ENCODE measurements at regions not wholly inside any gene's neighbourhood (a gene's known extent, or its start where the extent isn't known, plus 50 kb on each side); places are given as distances from the start of the nearest gene placed in this dataset.
"Not testable (repeated sequence)": the region's sequence is repeated elsewhere in the genome, so short reads cannot be mapped to it uniquely, and the experiment has no call there.

DNA sequence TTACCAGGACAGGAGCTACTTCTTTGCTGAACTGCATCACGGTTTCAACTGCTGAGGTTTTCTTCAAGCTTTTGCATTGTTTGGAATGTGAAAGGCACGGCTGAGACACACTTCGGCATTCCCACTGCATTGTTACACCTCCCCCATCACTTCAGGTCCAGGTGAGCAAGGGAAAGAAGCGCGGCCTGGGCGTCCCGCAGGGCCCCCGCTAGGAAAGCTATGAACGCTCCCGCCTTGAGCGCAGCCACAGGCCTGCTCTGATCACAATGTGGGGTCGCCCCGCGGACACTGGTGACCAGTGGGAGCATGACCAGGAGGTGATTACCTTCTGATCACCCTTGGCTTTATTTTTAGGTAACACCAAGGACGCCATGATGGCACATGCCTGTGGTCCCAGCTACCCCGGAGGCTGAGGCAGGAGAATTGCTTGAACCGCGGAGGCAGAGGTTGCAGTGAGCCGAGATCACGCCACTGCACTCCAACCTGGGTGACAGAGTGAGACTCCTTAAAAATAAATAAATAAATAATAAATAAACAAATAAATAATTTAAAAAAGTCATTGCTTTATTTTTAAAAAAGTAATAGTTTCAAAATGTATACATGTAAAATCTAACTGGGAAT lies 82.2 kb upstream of the ANTXRL start:
- not testable (repeated sequence) for DNase-seq

DNA sequence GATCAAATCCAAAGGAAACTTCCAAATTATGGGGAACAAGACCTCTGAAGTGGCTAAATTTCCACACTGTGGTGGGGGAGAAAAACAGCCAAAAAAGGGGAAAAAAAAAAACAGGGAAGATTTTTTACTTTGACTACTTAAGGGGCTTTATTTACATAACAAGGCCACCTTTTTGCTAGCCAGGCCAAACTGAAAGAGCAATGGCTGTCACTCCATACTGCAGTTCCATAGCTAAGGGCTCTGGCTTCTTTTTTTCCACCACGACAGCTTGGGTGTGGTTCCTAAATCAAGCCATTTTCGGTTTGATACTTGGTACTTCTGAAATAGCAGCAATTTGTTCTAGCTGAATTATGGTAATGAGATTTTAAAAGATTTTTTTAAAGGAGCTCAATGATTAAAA lies 76.4 kb upstream of the ANTXRL start:
- DNase-seq: not testable (repeated sequence)

DNA sequence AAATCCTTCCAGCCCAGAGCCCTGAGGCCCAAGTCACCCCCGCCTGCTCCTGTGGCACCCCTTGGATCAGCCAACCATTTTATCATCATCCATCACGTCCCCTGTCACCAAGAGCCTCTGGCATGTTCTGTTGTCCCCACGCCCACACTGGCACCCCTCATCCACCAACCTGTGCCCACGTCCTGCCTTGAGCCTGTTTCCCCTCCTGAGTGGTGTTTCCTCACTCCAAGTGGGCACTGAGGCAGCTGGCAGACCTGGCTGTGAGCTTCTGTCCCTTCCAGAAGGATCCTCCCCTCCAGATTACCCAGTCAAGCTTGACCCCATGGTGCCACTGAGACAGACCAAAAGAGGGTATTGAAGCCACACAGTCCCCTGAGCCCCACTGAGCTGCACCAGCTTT lies 71.4 kb upstream of the ANTXRL start:
- no peak for DNase-seq

DNA sequence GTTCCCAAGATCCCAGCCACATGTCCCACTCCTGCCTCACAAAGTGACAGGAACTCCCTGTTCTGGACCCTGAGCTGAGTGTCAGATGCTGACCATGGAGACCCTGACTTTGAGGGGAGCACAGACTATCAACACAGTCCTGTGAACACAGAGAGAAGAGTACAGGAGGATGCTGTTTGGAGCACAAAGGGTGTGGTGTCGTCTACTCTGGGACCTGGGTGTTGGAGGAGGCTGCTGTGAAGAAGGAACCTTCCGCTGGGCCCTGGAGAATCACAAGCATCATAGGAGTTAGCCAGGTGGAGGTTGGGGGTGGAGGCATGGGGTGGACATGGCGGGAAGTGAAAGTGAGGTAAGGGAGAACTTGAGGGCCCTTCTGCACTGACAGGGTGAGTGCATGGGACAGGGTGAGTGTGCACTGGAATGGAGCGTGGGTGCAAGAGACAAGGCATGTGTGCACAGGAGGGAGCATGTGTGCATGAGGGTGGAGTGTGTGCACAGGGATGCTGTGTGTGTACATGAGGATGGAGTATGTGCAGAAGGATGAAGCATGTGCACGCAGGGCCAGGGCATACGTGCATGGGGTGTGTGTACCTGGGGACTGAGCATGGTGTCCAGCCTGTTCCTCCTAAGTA lies 70.7 kb upstream of the ANTXRL start:
- no peak for DNase-seq

DNA sequence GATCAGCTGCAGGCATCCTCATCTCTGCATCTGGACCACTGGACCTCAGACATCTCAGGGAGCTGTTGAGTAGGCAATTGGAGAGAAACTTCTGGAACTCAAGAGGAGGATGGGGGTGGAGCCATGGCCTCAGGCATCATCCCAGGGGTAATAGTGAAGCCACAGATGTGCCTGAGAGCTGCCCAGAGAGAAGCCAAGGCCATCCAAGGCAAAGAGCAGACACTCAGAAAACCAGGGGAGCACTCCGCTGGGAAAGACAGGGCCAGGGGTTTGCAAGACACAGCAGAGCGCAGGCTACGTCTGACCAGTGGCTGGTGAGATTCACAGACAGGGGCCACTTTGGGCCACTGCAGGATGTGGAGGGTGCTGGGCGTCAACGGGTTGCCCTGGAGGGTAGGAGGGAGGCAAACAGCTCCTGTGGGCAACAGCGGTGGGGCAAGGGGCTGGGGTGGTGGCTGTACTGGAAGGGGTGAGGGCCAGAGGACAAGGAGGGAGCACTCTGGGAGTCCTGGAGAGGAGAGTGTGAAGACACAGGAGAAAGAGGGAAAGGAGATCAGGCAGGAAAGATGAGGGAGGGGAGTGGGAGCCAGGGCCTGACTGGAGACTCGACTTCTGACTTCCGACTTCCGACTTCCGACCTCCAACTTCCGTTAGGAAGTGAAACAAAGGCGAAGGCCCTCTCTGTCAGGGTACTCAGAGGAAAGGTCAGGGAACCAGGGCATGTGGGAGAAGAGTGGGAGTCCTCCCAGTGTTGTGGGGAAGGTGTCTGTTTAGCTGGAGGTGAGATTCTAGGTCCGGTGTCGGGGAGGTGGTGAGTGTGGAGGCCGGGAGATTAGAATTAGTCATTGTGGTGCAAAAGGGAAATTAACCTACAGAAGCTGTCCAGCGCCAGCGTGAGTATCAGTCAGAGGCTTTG lies 69.7 kb upstream of the ANTXRL start:
- no peak for DNase-seq

DNA sequence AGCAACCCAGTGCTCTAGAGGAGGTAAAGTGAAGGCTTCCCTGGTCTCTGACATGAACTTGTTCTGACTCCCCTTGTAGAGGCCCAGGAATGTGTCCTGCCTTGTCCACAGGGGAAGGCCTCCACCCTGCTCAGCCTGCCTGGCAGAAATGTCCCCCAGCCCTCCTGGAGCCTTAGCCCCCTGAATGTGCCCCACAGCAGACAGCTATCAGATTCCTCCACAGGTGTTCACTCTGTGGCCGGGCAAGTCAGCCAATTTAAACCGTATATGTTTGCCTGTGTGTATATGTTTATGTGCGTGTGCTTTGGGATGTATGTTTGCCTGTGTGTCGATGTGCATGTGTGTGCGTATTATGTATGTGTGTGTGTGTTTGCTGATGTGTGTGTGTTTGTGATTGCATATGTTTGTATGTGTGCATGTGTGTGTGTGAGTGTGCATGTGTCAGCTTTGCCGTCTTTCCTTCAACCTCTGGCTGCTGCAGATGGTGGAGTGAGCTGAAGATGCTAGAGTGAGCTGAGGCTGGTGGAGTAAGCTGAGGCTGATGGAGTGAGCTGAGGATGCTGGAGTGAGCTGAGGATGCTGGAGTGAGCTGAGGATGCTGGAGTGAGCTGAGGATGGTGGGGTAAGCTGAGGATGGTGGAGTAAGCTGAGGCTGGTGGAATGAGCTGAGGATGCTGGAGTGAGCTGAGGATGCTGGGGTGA lies 68.9 kb upstream of the ANTXRL start:
- no peak for DNase-seq

DNA sequence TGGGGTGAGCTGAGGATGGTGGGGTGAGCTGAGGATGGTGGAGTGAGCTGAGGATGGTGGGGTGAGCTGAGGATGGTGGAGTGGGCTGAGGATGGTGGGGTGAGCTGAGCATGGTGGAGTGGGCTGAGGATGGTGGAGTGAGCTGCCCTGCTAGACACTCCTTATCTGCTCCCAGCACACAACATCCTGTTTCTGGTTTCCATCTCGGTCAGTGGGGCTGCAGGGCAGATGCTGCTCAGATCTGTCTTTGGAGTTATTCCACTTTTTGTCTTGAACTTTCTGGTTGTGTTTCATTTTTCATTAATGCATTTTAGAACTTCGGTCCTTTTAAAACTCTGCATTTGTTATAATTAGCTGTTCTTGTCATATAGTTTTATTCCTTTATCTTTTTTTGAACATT lies 67.9 kb upstream of the ANTXRL start:
- DNase-seq: no peak

DNA sequence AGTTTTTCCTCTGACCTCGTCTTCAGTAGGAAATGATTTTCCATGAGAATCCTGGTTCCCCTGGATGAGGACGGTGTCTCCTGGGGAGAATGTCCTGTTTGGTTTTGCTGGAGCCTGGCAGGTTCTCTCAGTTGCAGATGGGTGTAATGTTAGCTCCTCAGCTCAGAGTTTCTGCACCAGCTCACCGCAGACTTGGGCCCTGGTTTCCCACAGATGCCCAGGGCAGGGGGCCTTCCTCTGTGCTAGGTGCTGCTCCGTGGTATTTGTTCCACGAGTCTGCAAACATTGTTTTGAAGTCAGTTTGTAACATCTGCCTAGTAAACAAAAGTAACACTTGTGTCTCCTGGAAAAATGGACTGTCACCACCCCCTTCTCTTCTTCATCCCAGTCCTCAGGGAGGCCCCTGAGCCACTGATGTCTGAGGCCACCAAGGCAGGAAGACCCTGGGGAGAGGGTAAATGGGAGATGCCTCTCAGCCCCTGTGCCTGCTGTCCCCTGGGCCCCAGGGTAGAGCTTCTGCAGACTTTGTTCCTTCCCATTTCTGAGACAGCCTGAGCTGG lies 67.3 kb upstream of the ANTXRL start:
- DNase-seq: not testable (repeated sequence)

DNA sequence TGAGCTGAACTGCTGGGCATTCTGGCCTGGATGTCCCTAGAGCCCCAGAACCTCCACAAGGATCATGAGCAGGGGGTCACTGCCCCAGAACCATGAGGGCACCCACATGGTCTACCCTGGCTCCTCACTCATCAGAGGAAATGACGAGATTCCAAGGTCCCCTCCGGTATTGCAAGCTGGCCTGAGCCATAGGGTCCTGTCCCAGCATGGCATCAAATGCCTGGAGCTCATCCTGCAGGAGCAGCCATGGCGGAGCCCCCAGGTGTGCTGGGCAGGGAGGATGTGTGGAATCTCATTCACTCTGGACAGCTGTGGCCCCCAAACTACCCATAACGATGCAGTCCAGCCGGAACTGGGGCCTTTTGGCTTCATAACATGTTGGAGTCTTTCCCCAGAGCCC lies 66.6 kb upstream of the ANTXRL start:
- no peak for DNase-seq

DNA sequence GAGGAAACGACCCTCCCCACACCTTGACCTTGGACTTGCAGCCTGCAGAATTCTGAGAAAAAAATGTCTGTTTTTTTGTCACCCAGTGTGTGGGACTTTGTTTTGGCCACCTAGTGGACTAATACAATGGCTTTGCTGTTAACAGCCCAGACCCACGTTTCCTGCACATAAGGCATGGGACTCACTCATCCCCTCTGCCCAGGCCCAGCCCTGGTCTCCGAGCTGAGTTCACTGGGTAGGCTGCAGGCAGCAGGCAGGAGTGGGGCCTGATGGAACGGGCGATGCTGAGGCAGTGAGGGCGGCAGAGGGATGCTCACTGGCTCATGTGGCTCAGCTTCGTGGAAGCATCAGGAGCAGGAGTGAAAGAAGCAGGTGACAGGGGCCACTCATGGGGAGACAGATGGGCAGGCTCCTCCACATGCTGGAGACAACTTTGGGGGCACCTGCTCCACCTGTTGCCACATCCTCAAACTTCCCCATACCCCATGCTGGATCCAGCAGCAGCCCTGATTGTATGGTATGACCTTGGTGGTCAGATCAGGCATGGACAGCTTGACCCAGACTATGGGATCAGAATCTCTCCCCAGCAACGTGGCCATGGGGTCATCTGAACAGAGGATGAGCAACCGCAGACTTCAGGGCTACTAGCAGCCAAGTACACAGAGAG lies 65.8 kb upstream of the ANTXRL start:
- DNase-seq: no peak

DNA sequence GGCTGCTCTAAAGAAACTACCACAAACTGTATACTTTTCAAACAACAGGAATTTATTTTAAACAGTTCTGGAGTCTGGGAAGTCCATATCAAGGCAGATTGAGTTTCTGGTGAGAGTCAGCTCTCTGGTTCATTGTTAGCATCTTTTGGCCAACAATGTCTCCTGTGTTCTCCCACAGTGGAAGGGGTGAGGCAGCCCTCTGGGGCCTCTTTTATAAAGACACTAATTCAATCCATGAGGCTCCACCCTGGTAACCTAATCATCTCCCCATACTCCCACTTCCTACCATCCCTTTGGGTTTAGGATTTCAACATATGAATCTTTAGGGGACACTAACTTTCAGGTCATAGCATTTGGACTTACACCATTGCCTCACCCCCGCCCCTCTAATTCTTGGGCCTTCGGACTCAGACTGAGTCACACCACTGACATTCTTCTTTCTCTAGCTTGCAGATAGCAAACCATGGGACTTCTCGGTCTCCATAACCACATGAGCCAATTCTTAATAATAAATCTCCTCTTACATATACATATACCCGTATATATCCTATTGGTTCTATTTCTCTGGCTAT lies 64.3 kb upstream of the ANTXRL start:
- DNase-seq: no peak

DNA sequence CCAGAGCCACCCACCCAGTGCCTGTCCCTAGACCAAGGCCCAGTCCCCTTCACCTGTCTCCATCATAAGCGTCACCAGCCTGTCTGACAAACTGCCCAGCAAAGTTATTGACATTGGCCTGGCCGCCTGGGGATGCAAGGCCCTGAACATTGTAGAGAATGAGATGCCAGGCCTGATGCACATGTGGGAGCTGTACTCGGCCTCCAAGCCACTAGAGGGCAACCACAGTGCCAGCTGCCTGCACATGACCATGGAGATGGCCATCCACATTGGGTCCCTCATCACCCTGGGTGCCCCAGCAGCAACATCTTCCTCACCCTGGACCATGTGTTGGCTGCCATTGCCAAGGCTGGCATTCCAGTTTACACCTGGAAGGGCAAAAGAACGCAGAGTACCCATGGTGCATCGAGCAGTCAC lies 63.7 kb upstream of the ANTXRL start:
- DNase-seq: no peak

DNA sequence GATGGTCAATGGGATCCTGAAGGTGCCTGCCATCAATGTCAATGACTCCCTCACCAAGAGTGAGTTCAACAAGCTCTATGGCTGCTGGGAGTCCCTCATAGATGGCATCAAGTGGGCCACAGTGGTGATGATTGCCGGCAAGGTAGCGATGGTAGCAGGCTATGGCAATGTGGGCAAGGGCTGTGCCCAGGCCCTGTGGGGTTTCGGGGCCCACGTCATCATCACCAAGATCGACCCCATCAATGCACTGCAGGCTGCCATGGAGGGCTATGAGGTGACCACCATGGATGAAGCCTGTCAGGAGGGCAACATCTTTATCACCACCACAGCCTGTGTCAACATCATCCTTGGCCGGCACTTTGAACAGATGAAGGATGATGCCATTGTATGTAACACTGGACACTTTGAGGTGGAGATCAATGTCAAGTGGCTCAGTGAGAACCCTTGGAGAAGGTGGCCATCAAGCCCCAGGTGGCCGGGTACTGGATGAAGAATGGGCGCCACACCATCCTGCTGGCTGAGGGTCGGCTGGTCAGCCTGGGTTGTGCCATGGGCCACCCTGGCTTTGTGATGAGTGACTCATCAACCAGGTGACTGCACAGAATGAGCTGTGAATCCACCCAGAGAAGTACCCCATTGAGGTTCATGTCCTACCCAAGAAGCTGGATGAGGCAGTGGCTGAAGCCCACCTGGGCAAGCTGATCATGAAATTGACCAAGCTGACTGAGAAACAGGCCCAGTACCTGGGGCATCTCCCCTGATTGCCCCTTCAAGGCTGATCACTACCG lies 63.0 kb upstream of the ANTXRL start:
- DNase-seq: no peak

DNA sequence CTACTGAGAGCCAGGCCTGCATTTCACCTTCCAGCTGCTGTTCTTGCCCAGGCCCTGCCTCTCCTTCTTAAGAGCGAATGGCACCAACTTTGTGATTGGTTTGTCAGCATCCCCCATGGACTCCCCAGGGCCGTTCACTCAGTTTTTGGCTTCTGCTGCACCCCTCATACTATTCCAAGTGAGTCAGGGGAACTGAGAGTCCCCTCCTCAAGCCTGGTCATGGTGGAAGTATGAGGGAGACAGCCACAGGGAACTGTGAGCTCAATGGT lies 62.4 kb upstream of the ANTXRL start:
- no peak for DNase-seq

DNA sequence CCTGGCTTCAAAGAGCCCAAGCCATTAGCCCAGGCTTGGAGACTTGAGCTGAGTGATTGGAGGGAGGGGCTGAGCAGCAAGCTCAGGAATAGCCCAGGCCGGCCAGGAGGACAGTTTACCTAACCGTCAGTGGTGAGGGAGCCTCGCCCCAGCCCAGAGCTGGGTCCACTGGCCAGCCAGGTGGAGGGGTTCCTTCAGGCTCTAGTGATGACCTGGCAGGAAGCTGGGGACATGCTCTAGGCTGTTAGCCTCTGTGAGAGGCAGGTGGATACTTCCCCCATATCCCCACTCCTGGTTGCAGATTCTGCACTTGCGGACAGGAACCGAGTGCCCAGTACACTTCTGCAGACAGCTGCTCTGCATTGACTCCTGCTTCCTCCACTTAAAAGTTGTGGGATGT lies 61.2 kb upstream of the ANTXRL start:
- DNase-seq: no peak

DNA sequence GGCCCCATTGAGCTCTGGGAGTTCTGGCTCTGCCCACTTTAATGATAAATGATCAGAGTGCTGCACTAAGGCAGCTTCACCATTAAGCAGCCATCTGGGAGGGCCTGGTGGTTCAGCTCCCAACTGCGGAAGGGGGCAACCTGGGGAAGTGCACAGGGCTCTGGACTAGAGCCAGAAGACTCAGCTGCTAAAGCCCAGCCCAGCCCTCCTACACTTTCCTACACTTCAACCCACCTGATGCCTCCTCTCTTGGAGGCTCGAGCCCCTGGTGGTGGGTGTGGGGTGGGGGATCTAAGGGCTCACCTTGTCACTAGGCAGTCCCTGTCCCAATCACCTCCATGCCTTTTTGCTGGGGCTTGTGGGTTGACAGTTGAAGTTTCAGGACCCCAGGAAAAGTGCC lies 60.6 kb upstream of the ANTXRL start:
- DNase-seq: no peak

DNA sequence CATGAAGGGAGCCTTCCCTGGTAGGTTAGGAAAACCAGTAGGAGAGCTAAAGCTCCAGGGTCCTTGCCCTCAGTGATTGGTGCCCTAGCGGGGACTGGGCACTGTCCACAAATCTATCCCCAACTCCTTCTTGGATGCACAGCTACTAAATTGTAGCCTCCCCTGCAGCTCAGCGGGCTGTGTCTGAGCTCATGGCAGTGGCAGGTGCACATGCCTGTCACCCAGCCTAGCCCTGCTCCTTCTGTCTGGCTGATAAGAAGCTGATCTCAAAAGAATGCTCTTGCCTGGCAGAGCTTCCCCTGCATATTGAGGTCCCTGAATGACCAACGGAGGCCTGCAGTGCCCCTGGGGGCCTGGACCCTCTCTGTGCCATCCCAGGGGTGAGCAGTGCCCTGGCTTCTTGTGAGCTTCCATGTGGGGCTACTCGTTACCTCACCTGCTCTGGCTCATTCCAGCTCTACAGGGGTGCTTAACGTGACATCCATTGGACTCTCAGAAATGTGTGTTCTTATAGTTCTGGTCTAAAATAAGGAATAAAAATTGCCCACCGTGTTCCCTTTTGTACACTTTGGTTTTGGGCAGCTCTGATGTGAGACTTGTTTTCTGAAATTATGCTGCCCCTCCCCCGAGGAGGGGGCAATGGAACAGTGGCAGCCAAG lies 59.8 kb upstream of the ANTXRL start:
- DNase-seq: no peak

DNA sequence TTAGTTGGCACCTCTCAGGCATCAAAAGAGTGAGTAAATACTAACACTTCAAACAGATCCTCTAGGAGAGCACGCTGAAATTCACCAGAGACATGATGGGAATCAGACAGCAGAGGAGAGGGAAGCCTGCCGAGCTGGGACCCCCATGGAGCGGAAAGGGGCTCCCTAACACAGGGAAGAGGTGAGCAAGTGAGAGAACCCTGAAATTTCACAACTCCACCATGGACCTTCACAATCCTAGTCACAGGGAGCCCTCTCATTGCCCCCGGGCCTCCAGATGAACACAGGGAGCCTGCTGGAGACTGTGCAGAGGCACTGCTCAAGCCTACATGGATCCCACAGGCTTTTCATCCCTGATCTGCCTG lies 59.2 kb upstream of the ANTXRL start:
- no peak for DNase-seq

DNA sequence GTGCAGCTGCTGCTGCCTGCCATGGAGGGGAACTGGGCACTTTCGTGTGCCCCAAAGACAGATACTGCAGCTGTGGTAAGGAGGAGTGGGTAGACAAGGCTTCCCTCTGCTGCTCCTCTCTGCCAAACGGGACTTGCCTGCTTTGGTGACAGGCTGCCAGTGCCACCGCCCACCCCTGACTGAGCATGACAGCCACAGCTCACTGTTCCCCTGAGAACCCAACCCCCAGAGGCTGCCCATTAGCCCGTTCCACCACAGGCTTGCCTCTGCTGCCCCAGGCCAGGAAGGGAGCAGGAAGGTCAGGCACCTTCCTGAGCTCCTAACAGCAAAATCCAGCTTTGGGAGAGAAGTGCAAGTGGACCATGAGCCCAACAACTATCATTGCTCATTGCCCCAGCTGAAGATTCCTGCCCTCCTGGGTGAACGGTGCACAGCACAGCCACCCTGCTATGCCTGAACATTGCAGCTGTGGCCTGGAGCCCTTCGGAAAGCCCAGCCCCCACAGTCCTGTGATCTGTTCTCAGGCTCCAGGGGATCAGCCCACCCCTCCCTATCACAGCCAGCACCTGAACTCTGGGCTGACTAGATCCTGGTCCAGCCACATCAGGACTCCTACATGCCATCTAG lies 58.7 kb upstream of the ANTXRL start:
- no peak for DNase-seq

DNA sequence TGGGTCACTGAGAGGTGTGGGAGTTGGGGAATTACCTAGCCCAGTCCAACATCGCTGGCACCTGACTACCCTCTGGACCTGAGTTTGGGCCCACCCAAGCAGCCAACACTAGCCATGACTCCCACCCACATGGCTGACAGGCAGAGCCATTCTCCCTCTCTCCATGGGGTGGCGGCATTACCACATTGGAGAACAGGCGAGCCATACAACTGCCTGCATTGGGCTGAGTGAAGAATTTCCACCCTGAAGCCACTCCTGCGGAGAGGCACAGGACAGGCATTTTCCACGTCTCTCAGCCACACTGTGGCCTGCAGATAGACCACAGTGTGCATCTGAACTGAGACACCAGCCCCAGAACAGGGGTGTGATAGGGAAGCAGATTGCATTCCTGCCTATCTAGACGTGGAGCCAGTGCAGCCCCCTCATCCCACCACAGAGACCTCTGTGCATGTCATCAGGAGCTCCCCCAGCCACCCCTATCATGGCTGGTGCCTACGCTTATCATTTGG lies 58.2 kb upstream of the ANTXRL start:
- peak; percentile 68 for DNase-seq

Measured in fibroblast of upper back skin (primary cell).